WERI-Rb-1 (cell line): ENCODE measurements at regions not wholly inside any gene's neighbourhood (a gene's known extent, or its start where the extent isn't known, plus 50 kb on each side); places are given as distances from the start of the nearest gene placed in this dataset.

Experiments used
- DNase-seq: peaks from one replicate; pipeline ENCODE4 v3.0.0-alpha.2; 2020
- H3K27ac ChIP-seq: fragments of 250-450 bp; sonication (Bioruptor Pico); 2 replicates; pipeline ENCODE4 v1.5.1; 2020; ENCODE audit warnings: mild to moderate bottlenecking, moderate library complexity
- H3K27me3 ChIP-seq: fragments of 250-450 bp; sonication (Bioruptor Pico); 2 replicates; pipeline ENCODE4 v1.5.1; 2021; ENCODE audit warnings: mild to moderate bottlenecking, low read depth, moderate library complexity; ENCODE audit not compliant: insufficient read depth, severe bottlenecking
- H3K36me3 ChIP-seq: fragments of 250-450 bp; sonication (Bioruptor Pico); 2 replicates; pipeline ENCODE4 v1.5.1; 2020; ENCODE audit warnings: mild to moderate bottlenecking, moderate library complexity
- H3K4me3 ChIP-seq: 2 replicates; pipeline ENCODE4 v1.5.1; 2011; ENCODE audit warnings: low read depth, mild to moderate bottlenecking, control low read depth, low read length
- H3K9me3 ChIP-seq: fragments of 250-450 bp; sonication (Bioruptor Pico); 2 replicates; pipeline ENCODE4 v1.5.1; 2021; ENCODE audit warnings: mild to moderate bottlenecking, moderate library complexity; ENCODE audit not compliant: severe bottlenecking
- CTCF ChIP-seq: IDR thresholded peaks from 2 replicates; pipeline ENCODE4 v1.5.1; 2011; ENCODE audit warnings: low read depth, mild to moderate bottlenecking, control low read depth, inconsistent platforms, low read length

DNA sequence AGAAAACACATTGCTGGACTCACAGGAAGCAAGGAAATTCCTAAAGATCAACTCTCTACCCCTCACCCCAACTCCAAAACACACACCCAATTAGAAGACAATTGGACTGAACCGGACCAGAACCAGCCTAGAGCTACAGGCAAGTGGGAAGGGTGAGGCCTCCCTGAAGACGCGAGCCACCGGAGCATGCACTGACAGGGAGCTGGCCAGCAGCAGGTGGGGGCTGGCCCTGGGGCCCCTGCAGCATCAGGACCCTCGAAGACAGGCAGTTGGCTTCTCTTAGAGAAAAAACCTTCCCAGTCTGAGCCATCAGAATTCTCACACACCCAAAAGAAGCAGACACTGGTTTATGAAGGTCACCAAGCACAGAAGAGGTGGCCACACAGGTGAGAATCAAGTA, 209.5 kb upstream of the DIO3 start:
- peaks cover 10% of the 10 kb centered on the region for H3K9me3 ChIP-seq
- H3K27ac ChIP-seq: no peak overlapping the region
- no peak for TF ChIP-seq CTCF
- no peaks in the 10 kb centered on the region for H3K36me3 ChIP-seq
- no peak overlapping the region for H3K4me3 ChIP-seq
- no peak for DNase-seq
- peaks cover 46% of the 10 kb centered on the region for H3K27me3 ChIP-seq

DNA sequence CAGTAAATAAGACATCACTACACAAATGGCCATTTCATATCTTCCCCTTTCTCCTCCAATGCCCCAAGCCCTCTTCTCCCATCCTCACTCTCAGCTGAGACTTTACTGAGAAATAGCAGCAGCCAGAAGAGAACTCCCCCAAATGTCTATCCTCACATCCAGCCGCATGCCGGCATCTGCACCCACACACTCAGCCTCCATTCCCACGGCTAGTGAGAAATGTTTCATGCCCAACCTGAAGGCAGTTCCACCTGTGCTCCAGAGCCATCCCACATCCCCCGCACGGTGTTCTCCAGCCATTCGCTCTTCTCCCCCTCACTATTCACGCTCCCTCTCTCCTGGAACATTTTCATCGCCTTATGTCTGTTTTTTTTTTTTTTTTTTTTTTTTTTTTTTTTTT, 208.7 kb upstream of the DIO3 start:
- no peak overlapping the region for H3K4me3 ChIP-seq
- no peak for TF ChIP-seq CTCF
- DNase-seq: no peak
- no peak overlapping the region for H3K27ac ChIP-seq
- no peaks in the 10 kb centered on the region for H3K36me3 ChIP-seq
- H3K27me3 ChIP-seq: peaks cover 53% of the 10 kb centered on the region
- peaks cover 12% of the 10 kb centered on the region for H3K9me3 ChIP-seq

DNA sequence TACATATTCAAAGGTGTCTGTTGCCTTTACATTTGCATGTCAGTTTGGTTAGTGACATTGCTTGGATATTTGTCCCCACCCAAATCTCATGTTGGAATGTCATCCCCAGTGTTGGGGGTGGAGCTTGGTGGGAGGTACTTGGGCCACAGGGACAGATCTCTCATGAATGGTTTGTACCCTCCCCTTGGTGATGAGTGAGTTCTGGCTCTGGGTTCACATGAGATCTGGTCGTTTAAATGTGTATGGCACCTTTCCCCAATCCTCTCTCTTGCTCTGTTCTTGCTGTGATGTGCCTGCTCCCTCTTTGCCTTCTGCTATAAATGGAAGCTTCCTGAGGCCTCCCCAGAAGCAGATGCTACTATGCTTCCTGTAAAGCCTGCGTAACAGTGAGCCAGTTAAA, 207.9 kb upstream of the DIO3 start:
- Histone ChIP-seq H3K9me3 (peaks cover 8% of the 10 kb centered on the region), H3K36me3 (no peaks in the 10 kb centered on the region), H3K27me3 (peaks cover 54% of the 10 kb centered on the region), H3K4me3 (no peak overlapping the region), H3K27ac (no peak overlapping the region)
- no peak for DNase-seq
- TF ChIP-seq CTCF: no peak

GRCh38 chr14:101354726-101355125, 206.6 kb upstream of the DIO3 start:
- H3K9me3 ChIP-seq: peaks cover 2% of the 10 kb centered on the region
- no peak for DNase-seq
- peaks cover 58% of the 10 kb centered on the region for H3K27me3 ChIP-seq

GRCh38 chr14:101355284-101355683, 206.0 kb upstream of the DIO3 start:
- peaks cover 2% of the 10 kb centered on the region for H3K9me3 ChIP-seq
- no peaks in the 10 kb centered on the region for H3K36me3 ChIP-seq

More at GRCh38 chr14:101354726-101355125, 206.6 kb upstream of the DIO3 start:
- Histone ChIP-seq H3K27ac (no peak overlapping the region), H3K4me3 (no peak overlapping the region), H3K36me3 (no peaks in the 10 kb centered on the region)
- no peak for TF ChIP-seq CTCF

More at GRCh38 chr14:101355284-101355683, 206.0 kb upstream of the DIO3 start:
- Histone ChIP-seq H3K27ac (no peak overlapping the region), H3K27me3 (peaks cover 60% of the 10 kb centered on the region), H3K4me3 (no peak overlapping the region)
- DNase-seq: no peak
- TF ChIP-seq CTCF: no peak
